HG03575 (cell line): ENCODE measurements at regions not wholly inside any gene's neighbourhood (a gene's known extent, or its start where the extent isn't known, plus 50 kb on each side); places are given as distances from the start of the nearest gene placed in this dataset.
"Not testable (repeated sequence)": the region's sequence is repeated elsewhere in the genome, so short reads cannot be mapped to it uniquely, and the experiment has no call there.

Experiments used
- ATAC-seq: cut with Tn5 transposase; IDR thresholded peaks from one replicate; pipeline ENCODE4 v1.9.1; 2021; ENCODE audit not compliant: unreplicated experiment, insufficient number of reproducible peaks, low FRiP score; ENCODE audit errors: extremely low read depth

DNA sequence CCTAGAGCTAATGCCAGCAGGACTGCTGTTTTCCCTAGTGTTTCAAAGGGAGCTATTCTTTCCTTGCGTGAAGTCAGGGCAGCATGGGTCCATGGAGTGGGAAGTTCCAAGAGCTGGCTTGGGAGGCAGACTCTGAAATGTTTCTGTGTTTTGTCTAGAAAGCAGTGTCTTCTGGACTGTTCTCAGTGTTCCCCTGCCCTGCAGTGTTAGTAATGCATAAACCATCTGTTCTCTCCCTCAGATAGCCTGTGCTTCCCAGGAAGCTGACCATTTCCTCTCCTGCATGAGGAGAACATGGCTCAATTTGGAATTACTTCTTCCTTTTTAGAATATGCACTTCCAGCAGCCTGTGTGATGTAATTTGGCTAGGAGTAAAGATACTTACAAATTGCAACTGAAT, 116.7 kb upstream of the CXCL13 start:
- ATAC-seq, result no peak

DNA sequence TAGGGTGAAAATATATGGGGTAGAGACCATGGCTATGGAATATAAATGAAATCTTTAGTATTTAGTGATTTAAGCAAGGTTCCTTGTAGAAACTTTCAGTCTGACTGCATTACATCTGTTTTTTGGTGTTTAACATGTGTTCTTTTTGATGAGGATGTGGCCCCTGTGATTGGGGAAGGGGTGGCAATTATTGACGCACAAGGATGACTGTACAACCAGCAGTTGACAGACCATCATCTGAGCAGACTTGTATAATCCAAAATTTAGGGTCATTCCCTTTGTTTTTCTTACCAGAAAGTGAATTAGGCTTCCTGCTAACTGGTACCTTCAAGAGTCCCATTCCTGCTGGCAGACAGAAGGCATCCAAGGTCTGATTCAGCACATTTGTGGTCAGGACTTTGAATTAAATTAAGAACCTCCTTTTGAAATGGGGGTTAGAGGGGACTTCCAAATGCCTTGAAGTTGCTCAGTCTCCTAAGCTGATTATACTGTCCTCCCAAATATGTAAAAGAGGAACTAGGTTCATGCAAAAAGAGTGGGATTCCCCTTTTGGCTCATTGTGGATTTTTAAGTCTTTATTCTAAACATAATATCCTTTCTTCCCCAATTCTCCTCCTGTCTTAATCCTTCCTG, 112.4 kb upstream of the CXCL13 start:
- ATAC-seq, result no peak

DNA sequence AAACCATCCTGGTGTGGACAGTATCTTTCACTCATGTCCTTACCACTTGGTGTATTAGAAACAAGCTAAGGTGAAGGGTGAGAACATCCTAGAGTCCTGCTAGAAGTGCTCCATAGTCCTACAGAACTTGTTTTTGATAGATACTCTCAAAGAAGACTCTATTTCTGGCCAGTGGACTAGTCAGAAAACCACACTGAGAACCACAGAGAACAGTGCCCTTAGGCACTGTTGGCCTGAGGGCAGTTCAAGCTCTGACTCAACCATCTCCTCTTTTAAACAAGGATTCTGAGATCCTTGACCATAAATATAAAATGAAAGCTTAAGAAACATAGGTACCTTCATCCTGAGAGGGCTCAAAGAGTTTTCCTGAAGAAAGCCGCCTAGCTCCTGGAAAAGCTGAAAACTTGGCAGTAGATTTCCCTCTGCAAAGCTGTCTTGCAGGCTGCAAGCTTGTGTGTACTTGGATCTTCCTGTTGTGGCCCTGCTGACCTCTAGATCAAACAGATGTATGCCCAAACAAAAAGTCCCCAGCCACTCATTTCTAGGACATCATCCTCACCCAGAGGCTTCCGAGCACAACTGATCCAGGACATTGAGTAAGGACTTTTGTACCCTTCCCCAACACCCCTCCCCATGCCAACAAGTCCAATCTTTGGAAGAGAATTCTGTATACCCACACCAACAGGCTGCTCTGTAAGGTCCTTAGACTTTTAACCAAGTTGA, 111.6 kb upstream of the CXCL13 start:
- no peak for ATAC-seq

DNA sequence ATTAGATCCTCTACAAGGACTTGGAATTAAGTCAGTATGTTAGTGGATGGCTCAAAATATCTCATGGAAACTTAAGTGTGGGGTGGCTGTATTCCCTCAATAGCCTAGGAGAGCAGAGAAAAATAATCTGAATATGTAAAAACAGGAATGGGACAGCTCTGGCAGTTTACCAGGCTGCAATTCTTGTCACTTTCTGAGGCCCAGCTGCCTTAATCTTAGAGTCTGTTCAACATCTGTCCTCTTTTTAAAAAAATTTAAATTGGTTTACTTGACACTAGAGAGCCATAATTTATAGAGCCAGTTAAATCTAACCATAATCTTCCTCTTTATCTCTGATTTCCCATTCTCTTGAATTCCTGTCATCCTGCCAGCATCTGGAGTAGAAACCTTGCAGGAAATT, 109.2 kb upstream of the CXCL13 start:
- ATAC-seq, result no peak

DNA sequence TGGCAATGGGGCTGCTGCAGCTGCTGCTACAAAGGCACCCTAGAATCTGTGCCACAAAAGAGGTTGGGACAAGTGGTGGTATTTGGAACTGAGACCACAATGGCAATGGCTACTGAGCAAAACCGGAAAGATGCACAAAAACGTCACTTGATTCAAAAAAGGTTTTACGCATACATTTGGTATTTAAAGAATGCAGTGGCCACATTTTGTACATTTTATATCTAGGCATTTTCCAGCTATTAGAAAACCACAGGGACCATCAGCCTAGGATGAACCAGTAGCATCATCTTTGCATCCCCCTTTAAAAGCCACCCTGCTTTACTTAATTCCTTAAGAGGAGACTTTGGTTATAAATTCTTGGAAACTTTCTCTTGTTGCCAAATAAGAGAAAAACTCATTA, 104.8 kb upstream of the CXCL13 start:
- ATAC-seq, result no peak

DNA sequence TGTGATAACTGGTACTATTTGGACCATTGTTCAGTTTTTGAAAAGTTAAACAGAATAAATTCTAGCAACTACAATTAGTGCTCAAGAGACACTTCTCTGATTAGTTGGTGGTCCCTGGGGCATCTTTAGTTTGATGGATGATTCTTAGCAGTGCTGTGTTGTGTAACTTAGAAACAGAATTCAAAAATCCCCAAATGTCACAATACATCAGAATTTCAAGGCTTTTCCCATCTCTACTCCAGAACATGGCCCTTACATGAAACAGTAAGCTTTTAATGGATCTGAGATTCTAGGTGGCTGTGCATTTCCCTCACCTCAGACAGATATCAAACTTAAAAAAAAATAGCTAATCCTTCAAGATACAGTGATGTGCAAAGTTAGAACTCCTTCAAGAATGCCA, 104.4 kb upstream of the CXCL13 start:
- no peak for ATAC-seq

DNA sequence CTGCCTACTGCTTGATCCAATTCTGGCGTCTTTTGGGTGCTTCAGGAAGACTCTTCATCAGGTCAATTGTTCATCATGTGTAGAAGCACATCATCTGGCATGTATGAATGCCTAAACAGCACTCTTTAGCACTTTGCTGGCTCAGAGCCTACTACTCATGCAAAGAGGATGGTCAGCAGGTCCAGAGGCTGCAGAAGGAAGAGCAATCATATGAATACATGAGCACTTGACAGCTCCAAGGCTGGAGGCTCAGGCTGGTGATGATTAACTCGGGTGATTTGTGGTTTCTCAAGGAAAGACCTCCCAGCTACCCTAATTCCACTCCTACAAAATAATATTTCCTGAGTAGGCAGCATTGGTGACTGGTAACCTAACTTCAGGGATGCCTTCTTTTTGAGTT, 103.8 kb upstream of the CXCL13 start:
- no peak for ATAC-seq

DNA sequence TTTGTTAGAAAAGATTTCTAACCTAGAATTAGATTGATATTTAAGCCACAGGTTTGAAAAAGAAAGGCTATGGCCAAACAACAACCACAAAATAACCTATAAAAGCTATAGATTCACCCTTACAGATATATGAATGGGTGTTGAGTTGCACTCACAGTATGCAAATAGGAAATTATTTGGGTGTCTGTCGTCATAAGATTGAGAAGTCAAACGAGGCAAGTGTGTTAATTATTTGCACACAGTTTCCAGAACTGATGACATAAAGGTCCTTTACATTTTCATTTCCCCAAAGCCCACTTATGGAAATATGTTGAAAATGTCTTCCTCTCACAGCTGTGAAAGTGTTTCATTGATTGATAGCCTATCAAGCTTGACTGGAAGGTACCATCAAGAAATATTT, 101.2 kb upstream of the CXCL13 start:
- ATAC-seq, result no peak

DNA sequence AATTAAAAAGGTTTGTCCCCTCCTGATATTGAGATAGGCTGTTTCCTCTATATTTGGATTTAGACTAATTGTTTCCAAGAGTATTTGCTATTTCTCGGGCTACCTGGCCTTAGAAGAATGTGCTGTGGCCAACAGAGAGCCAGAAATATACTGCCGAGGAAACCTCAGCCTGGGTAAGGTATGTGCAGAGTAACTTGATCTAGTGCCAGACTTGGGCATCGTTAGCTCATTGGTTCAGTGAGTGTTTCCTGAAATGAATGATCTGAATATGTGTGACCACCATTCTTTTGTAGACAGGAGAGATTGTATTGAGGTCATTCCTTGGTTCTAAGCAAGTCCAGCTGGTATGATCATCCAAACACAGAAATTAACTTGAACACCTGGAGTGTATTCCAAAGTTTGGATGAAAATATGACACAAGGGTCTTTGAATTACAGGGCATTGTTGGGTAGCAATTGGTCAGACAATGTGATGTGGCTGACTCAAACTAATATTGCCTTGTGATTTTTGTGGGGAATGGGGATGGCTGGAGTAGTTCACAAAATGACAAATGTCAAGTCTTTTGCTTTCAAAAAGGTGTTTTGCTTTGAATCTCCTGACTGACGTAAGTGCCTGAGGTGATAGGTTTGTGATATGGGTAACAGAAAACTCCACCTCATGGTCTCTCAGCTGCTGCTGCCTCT, 100.2 kb upstream of the CXCL13 start:
- ATAC-seq, result no peak

DNA sequence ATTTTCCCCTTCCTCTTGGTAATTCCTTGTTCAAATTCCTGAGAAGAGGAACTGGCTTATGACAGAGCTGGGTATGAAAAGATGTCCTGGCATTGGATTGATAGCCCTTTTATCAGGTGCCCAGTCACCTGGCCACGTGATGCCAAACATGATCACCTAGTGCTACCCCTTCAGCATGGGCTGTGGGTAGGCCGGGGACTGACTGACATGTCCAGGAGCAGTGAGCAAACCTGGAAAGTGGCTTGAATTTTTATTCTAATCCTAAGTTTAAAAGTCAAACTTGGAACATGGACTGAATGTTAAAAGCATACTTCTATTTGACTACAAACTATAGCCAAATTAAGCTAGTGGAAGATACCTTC, 99.7 kb upstream of the CXCL13 start:
- no peak for ATAC-seq

DNA sequence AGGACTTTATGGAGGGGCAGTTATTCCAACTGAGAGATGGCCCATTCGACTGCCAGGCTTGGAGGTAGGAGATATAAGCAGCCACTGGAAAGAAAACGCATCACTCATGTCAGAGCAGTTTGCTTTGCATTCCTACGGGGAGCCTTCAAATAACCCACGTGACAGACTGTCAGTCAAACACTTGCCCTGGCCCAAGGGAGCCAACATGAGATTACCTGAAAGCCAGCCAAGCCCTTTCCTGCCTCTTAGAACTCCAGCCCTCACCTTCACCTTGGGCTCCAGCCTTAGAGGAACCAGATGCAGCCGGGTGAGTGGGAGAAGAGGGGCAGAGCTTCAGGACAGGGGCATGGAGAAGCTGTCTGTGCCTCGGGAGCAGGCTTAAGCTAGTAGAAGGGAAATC, 95.3 kb upstream of the CXCL13 start:
- no peak for ATAC-seq

DNA sequence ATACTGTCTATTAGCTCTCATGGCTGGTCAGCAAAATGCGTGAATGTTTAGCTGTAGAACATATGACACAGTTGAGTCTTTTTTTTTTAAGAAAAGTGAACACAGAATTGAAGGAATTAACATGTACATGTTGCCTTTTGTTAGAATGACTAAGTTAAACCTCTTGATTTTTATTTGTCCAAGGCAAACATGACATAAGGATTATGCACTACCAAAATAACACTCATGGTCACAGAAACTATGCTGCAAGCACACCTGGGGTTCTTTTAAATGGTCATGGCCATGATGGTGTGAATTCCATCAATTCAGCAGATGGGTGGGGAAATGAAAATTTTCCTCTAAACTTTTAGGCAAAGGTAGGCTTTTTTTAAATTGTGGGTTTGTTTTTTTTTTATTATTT, 80.1 kb upstream of the CXCL13 start:
- no peak for ATAC-seq

DNA sequence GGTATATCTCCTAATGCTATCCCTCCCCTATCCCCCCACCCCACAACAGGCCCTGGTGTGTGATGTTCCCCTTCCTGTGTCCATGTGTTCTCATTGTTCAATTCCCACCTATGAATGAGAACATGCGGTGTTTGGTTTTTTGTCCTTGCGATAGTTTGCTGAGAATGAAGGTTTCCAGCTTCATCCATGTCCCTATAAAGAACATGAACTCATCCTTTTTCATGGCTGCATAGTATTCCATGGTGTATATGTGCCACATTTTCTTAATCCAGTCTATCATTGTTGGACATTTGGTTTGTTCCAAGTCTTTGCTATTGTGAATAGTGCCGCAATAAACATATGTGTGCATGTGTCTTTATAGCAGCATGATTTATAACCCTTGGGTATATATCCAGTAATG, 77.7 kb upstream of the CXCL13 start:
- ATAC-seq, result not testable (repeated sequence)

DNA sequence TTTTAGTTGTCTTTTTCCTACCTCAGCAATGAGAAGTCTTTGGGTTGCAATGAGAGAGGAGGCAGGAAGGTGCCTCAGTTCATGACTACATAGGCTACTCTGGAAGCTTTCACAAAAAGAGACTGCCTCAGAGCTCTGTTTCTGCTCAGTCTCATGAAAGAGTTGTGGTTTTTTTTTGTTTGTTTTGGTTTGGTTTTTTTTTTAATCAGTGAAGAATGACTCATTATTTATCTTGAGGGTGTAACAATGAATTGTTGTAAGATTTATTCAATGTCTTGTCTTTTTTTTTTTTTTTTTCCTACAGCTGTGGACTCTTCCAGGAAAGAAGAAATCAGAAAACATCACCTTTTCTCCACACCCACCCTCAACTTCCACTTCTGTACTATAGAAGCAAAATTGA, 67.5 kb upstream of the CXCL13 start:
- ATAC-seq, result no peak

DNA sequence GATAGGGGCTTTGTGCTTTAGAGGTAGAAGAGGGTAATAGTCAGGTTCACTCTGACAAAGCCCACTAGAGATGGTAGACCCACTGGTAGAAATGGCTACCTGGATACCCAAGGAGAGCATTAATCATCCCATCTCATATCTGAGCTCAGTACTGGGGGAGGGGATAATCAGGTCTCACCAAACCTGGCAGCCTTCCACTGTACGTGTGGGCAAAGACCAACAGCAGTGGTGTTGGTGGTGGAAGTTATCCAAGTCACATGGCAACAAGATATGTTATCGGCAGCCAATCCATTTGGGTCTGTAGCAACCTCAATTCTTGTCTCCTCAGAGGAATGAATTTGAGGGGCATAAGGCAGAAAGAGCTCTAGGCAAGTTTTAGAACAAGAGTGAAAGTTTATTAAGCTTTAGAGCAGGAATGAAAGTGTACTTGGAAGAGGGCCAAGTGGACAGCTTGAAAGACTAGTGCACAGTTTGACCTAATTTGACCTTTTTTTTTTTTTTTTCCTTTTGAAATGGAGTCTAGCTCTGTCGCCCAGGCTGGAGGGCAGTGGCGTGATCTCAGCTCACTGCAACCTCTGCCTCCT, 67.0 kb upstream of the CXCL13 start:
- no peak for ATAC-seq
